Loucy (cell line): ENCODE measurements at regions not wholly inside any gene's neighbourhood (a gene's known extent, or its start where the extent isn't known, plus 50 kb on each side); places are given as distances from the start of the nearest gene placed in this dataset.

Source experiments
- H2AFZ ChIP-seq: fragments of 200-600 bp; sonication (generic); 2 replicates; pipeline ENCODE4 v1.6.0; 2016; ENCODE audit warnings: antibody characterized with exemption, mild to moderate bottlenecking, low read length, moderate library complexity
- H3F3A ChIP-seq: fragments of 200-600 bp; 2 replicates; pipeline ENCODE4 v1.6.0; 2016; ENCODE audit warnings: antibody characterized with exemption, low read depth, mild to moderate bottlenecking
- H3K27me3 ChIP-seq: fragments of 200-600 bp; sonication (generic); 2 replicates; pipeline ENCODE4 v1.6.1; 2014; ENCODE audit warnings: low read length, mild to moderate bottlenecking; ENCODE audit not compliant: insufficient read depth, poor library complexity, severe bottlenecking
- H3K36me3 ChIP-seq: fragments of 200-600 bp; sonication (generic); 2 replicates; pipeline ENCODE4 v1.6.1; 2016; ENCODE audit warnings: low read length; ENCODE audit not compliant: insufficient read depth
- H3K4me1 ChIP-seq: fragments of 200-600 bp; sonication (generic); 2 replicates; pipeline ENCODE4 v1.5.1; 2014; ENCODE audit warnings: low read length, mild to moderate bottlenecking; ENCODE audit not compliant: insufficient read depth, poor library complexity, severe bottlenecking
- H3K4me2 ChIP-seq: fragments of 200-600 bp; sonication (generic); 2 replicates; pipeline ENCODE4 v1.6.0; 2014; ENCODE audit warnings: antibody characterized with exemption, low read length, low read depth, mild to moderate bottlenecking; ENCODE audit not compliant: poor library complexity, severe bottlenecking
- H3K4me3 ChIP-seq: fragments of 200-600 bp; sonication (generic); 2 replicates; pipeline ENCODE4 v1.5.1; 2014; ENCODE audit warnings: low read length, mild to moderate bottlenecking, mixed read lengths; ENCODE audit not compliant: poor library complexity, severe bottlenecking
- H3K79me2 ChIP-seq: fragments of 200-600 bp; sonication (generic); 2 replicates; pipeline ENCODE4 v1.6.1; 2014; ENCODE audit warnings: low read length; ENCODE audit not compliant: insufficient read depth
- H3K9ac ChIP-seq: fragments of 200-600 bp; sonication (generic); 2 replicates; pipeline ENCODE4 v1.6.0; 2014; ENCODE audit warnings: mild to moderate bottlenecking, low read depth, low read length, moderate library complexity; ENCODE audit not compliant: poor library complexity, severe bottlenecking
- H3K9me2 ChIP-seq: fragments of 200-600 bp; sonication (generic); replicated peaks from 2 replicates; pipeline ENCODE4 v1.6.1; 2016; ENCODE audit warnings: low read depth, low read length, mixed read lengths
- H3K9me3 ChIP-seq: fragments of 200-600 bp; sonication (generic); 2 replicates; pipeline ENCODE4 v1.6.1; 2014; ENCODE audit warnings: mild to moderate bottlenecking, antibody characterized with exemption, low read length, low read depth; ENCODE audit not compliant: insufficient read depth
- H4K20me1 ChIP-seq: fragments of 200-600 bp; sonication (generic); 2 replicates; pipeline ENCODE4 v1.6.0; 2014; ENCODE audit warnings: antibody characterized with exemption, low read length, mild to moderate bottlenecking; ENCODE audit not compliant: insufficient read depth, poor library complexity, severe bottlenecking
- CTCF ChIP-seq: fragments of 200-600 bp; sonication (generic); conservative IDR thresholded peaks from 2 replicates; pipeline ENCODE4 v1.5.1; 2014; ENCODE audit warnings: mild to moderate bottlenecking, antibody characterized with exemption, low read length
- EZH2phosphoT487 ChIP-seq: fragments of 200-600 bp; IDR thresholded peaks from 2 replicates; pipeline ENCODE4 v1.6.1; 2018; ENCODE audit warnings: antibody characterized with exemption, mild to moderate bottlenecking, moderate library complexity, borderline replicate concordance

- no peaks in the 10 kb centered on the region for H3K27me3 ChIP-seq
- H3K79me2 ChIP-seq: no peaks in the 10 kb centered on the region
- H3K4me1 ChIP-seq: peaks cover 32% of the 10 kb centered on the region
- H3K9me2 ChIP-seq: no peaks in the 10 kb centered on the region
- TF ChIP-seq CTCF (peak; percentile 36), EZH2phosphoT487 (no peak)
- H3F3A ChIP-seq: no peaks in the 10 kb centered on the region
- H3K9me3 ChIP-seq: no peaks in the 10 kb centered on the region
- no peak overlapping the region for H3K4me3 ChIP-seq
- H3K36me3 ChIP-seq: no peaks in the 10 kb centered on the region
- H3K9ac ChIP-seq: no peak overlapping the region
- H4K20me1 ChIP-seq: no peaks in the 10 kb centered on the region
- peak overlapping the region; percentile 16; the same call in 1 of the 2 replicates for H2AFZ ChIP-seq
- peak overlapping the region; percentile 16 for H3K4me2 ChIP-seq
These were observed 54.7 kb upstream of the WASF3 start for GRCh38 chr13:26502826-26503225.

GRCh38 chr13:26503826-26504594, 53.5 kb upstream of the WASF3 start:
- TF ChIP-seq CTCF (no peak), EZH2phosphoT487 (no peak)
- Histone ChIP-seq H3K4me2 (no peak overlapping the region), H3K9me3 (no peaks in the 10 kb centered on the region), H3K4me3 (no peak overlapping the region), H3K9ac (no peak overlapping the region), H3K9me2 (no peaks in the 10 kb centered on the region), H3K4me1 (peaks cover 28% of the 10 kb centered on the region), H2AFZ (no peak overlapping the region), H3K79me2 (no peaks in the 10 kb centered on the region), H3K27me3 (no peaks in the 10 kb centered on the region), H4K20me1 (no peaks in the 10 kb centered on the region), H3F3A (no peaks in the 10 kb centered on the region), H3K36me3 (no peaks in the 10 kb centered on the region)
